OCI-LY7 (cell line): ENCODE measurements at regions not wholly inside any gene's neighbourhood (a gene's known extent, or its start where the extent isn't known, plus 50 kb on each side); places are given as distances from the start of the nearest gene placed in this dataset.

Source experiments
- BruUV-seq: library from RNA; stranded (reverse); fragments of 400-500 nt; replicated peaks from 2 replicates; lab custom pipeline; 2021; lab: Mats Ljungman, UMichigan
- CTCF ChIA-PET: fragments of 300-600 bp; sonication (Branson Sonifier 250); formaldehyde crosslinking; loops from one replicate; lab custom pipeline; 2022; ENCODE audit warnings: antibody characterized with exemption; ENCODE audit not compliant: unreplicated experiment; lab: Charles Lee
- POLR2A ChIA-PET: fragments of 300-600 bp; sonication (Branson Sonifier 250); formaldehyde crosslinking; loops from one replicate; lab custom pipeline; 2022; ENCODE audit warnings: antibody characterized with exemption; lab: Charles Lee
- DNase-seq: peaks from one replicate; pipeline ENCODE4 v3.0.0-alpha.2; 2015; ENCODE audit warnings: low spot score
- H2AFZ ChIP-seq: fragments of 200-600 bp; sonication (generic), shearing (Covaris generic); 2 replicates; pipeline ENCODE4 v1.6.1; 2014; ENCODE audit warnings: mild to moderate bottlenecking, antibody characterized with exemption, low read length, moderate library complexity
- H3K27ac ChIP-seq: fragments of 200-600 bp; sonication (generic); 2 replicates; pipeline ENCODE4 v1.5.1; 2014; ENCODE audit warnings: mixed run types, low read depth, mild to moderate bottlenecking, moderate library complexity, low read length, inconsistent platforms; ENCODE audit not compliant: poor library complexity, severe bottlenecking
- H3K36me3 ChIP-seq: fragments of 200-600 bp; sonication (generic); 2 replicates; pipeline ENCODE4 v1.6.1; 2014; ENCODE audit warnings: mild to moderate bottlenecking, antibody characterized with exemption, low read length, moderate library complexity, mixed read lengths; ENCODE audit not compliant: insufficient read depth
- H3K4me1 ChIP-seq: fragments of 200-600 bp; sonication (generic); 2 replicates; pipeline ENCODE4 v1.5.1; 2014; ENCODE audit warnings: mild to moderate bottlenecking, low read length; ENCODE audit not compliant: insufficient read depth, poor library complexity, severe bottlenecking
- H3K4me2 ChIP-seq: fragments of 200-600 bp; sonication (generic); 2 replicates; pipeline ENCODE4 v1.6.1; 2014; ENCODE audit warnings: mild to moderate bottlenecking, low read length
- H3K4me3 ChIP-seq: fragments of 200-600 bp; sonication (generic); 2 replicates; pipeline ENCODE4 v1.5.1; 2014; ENCODE audit warnings: mild to moderate bottlenecking, low read depth, low read length; ENCODE audit not compliant: poor library complexity, severe bottlenecking
- H3K79me2 ChIP-seq: fragments of 200-600 bp; sonication (generic); 2 replicates; pipeline ENCODE4 v1.6.1; 2016; ENCODE audit warnings: low read depth, mild to moderate bottlenecking, low read length, moderate library complexity, mixed read lengths; ENCODE audit not compliant: insufficient read depth
- H3K9me2 ChIP-seq: fragments of 200-600 bp; sonication (generic); 2 replicates; pipeline ENCODE4 v1.6.1; 2016; ENCODE audit warnings: mild to moderate bottlenecking, low read length, mixed read lengths; ENCODE audit not compliant: insufficient read depth
- H3K9me3 ChIP-seq: fragments of 200-600 bp; sonication (generic); 2 replicates; pipeline ENCODE4 v1.6.1; 2014; ENCODE audit warnings: mild to moderate bottlenecking, mixed run types, low read length, mixed read lengths
- H4K20me1 ChIP-seq: fragments of 200-600 bp; sonication (generic); 2 replicates; pipeline ENCODE4 v1.6.1; 2014; ENCODE audit warnings: mild to moderate bottlenecking, antibody characterized with exemption, low read length, moderate library complexity, mixed read lengths; ENCODE audit not compliant: insufficient read depth
- EZH2phosphoT487 ChIP-seq: fragments of 200-600 bp; sonication (generic); IDR thresholded peaks from 2 replicates; pipeline ENCODE4 v1.6.1; 2018; ENCODE audit warnings: low read depth, borderline replicate concordance, mild to moderate bottlenecking, mixed run types, antibody characterized with exemption, low read length, moderate library complexity, mixed read lengths
- intact Hi-C: fragments of 100-400 bp; cut with micrococcal nuclease; formaldehyde crosslinking; loops from one replicate; pipeline ENCODE4 v1.10.0; 2022; ENCODE audit not compliant: unreplicated experiment
- TF ChIP-seq, protein P1 (sequence below): fragments of 200-600 bp; sonication (generic); conservative IDR thresholded peaks from 2 replicates; pipeline ENCODE4 v1.5.1; 2014; ENCODE audit warnings: mild to moderate bottlenecking, antibody characterized with exemption, low read length, moderate library complexity, mixed read lengths

DNA sequence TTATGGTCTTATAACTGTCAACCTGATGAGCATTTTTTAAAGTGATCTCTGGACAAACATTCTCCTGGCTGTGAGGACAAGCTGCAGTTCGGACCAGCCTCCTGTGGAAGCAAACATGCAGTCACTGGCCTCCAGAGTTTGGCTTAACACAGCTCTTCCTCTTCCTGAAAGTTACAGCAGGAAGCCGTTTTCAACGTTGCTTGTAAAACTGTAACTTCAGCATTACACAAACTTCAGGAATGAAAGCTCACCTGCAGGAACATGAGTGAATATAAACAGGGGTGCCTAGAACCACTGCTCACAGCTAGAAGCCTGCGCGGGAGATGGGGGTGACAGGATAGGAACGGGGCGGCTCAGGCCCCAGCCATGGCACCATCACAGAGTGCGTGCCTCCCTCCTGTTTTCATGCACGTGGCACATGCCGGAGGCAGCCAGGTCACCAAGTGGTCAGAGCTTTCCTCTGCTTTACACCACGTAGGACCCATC lies 292.9 kb upstream of the PITRM1 start:
- Histone ChIP-seq H3K79me2 (no peaks in the 10 kb centered on the region), H3K4me3 (no peak overlapping the region), H3K9me2 (no peaks in the 10 kb centered on the region), H2AFZ (no peak overlapping the region; the same call in 1 of the 2 replicates), H3K4me2 (no peak overlapping the region), H3K4me1 (no peaks in the 10 kb centered on the region), H4K20me1 (no peaks in the 10 kb centered on the region), H3K9me3 (no peaks in the 10 kb centered on the region), H3K36me3 (no peaks in the 10 kb centered on the region), H3K27ac (no peak overlapping the region)
- intact Hi-C loops = no loop called here
- TF ChIP-seq, protein P1, sequence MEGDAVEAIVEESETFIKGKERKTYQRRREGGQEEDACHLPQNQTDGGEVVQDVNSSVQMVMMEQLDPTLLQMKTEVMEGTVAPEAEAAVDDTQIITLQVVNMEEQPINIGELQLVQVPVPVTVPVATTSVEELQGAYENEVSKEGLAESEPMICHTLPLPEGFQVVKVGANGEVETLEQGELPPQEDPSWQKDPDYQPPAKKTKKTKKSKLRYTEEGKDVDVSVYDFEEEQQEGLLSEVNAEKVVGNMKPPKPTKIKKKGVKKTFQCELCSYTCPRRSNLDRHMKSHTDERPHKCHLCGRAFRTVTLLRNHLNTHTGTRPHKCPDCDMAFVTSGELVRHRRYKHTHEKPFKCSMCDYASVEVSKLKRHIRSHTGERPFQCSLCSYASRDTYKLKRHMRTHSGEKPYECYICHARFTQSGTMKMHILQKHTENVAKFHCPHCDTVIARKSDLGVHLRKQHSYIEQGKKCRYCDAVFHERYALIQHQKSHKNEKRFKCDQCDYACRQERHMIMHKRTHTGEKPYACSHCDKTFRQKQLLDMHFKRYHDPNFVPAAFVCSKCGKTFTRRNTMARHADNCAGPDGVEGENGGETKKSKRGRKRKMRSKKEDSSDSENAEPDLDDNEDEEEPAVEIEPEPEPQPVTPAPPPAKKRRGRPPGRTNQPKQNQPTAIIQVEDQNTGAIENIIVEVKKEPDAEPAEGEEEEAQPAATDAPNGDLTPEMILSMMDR = no peak
- no peak for TF ChIP-seq EZH2phosphoT487
- CTCF ChIA-PET = no interaction called here
- no TSS peak for BruUV-seq
- no peak for DNase-seq
- POLR2A ChIA-PET = no interaction called here

DNA sequence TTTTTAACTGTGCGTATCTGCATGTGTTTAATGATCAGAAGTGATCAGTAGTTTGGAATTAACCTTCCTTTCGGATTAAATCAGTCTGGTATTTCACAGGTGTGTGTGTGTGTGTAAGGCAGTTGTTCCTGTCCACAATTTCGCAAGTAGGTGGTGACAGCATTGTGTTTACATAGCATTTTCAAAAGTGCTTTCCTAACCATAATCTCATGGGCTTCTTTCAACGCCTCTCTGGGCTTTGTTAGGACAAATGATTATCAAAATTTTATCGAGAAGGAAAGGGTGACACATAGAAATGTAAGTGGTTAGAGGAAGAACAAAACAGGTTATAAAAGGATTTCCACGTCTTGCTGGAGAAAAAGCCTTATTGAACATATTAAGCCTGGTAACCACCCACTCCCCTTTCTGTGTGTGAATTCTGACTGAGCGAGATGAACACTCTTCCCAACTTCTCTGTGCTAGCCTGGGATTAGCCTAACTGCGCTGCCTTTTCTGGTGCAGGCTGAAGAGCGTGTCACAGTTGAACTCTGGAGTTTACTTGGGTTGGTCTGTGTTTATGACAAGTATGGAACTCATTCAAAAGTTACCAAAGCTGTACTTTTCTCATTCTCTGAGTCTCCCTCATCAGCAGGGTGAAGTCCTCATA lies 292.3 kb upstream of the PITRM1 start:
- BruUV-seq = no TSS peak
- Histone ChIP-seq H3K4me1 (no peaks in the 10 kb centered on the region), H3K27ac (no peak overlapping the region), H2AFZ (no peak overlapping the region; the same call in 1 of the 2 replicates), H3K9me3 (no peaks in the 10 kb centered on the region), H3K79me2 (no peaks in the 10 kb centered on the region), H3K36me3 (no peaks in the 10 kb centered on the region), H3K4me3 (no peak overlapping the region), H3K9me2 (no peaks in the 10 kb centered on the region), H4K20me1 (no peaks in the 10 kb centered on the region), H3K4me2 (no peak overlapping the region)
- TF ChIP-seq, protein P1 = no peak
- TF ChIP-seq EZH2phosphoT487 = no peak
- CTCF ChIA-PET = no interaction called here
- no peak for DNase-seq
- POLR2A ChIA-PET = no interaction called here
- intact Hi-C loops = no loop called here

DNA sequence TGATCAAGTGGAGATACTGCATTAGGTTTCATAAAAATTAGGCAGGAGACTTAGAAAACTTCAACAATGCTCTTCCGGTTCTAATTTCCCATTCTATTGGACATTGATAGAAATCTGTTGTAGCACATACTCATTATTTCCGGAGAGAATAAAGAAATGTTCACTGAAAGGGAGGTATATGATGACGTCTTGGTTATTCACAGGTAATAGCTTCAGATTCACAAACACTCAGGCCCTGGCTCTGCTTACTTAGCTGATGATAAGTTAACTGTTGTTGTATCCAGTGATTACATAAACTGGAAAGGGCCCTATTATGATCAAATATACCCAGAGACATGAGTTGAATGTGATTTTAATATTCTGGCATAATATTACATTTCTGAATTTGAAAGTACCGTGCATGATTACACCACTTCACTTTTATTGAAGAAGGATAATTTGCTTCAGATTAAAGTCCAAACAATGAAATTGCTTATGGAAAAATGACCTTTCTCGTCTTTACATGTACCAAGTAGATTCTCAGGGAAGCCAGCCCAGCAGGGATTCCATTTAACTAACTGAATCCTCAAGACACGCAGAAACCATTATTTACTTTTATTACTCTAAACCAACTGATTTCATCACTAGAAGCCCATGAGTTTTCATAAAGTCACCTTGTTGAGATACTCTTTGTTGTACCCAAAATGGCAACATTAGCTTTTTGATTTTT lies 288.0 kb upstream of the PITRM1 start:
- BruUV-seq = no TSS peak
- intact Hi-C loops = no loop called here
- H3K9me3 ChIP-seq = no peaks in the 10 kb centered on the region

More for the DNA sequence above, 288.0 kb upstream of the PITRM1 start:
- H4K20me1 ChIP-seq = no peaks in the 10 kb centered on the region
- H3K4me2 ChIP-seq = no peak overlapping the region
- H3K27ac ChIP-seq = no peak overlapping the region
- no peak overlapping the region for H3K4me3 ChIP-seq
- CTCF ChIA-PET = no interaction called here
- no peaks in the 10 kb centered on the region for H3K4me1 ChIP-seq
- H3K36me3 ChIP-seq = no peaks in the 10 kb centered on the region
- no peak for DNase-seq
- no peaks in the 10 kb centered on the region for H3K79me2 ChIP-seq
- no peak for TF ChIP-seq EZH2phosphoT487
- TF ChIP-seq, protein P1 = no peak
- no peaks in the 10 kb centered on the region for H3K9me2 ChIP-seq
- POLR2A ChIA-PET = no interaction called here
- H2AFZ ChIP-seq = no peak overlapping the region
